GM19240 (cell line): ENCODE measurements at regions not wholly inside any gene's neighbourhood (a gene's known extent, or its start where the extent isn't known, plus 50 kb on each side); places are given as distances from the start of the nearest gene placed in this dataset.
"Not testable (repeated sequence)": the region's sequence is repeated elsewhere in the genome, so short reads cannot be mapped to it uniquely, and the experiment has no call there.

Experiments used
- DNase-seq: peaks from one replicate; pipeline ENCODE4 v3.0.0; 2011; ENCODE audit warnings: low spot score; ENCODE audit not compliant: insufficient read length

DNA sequence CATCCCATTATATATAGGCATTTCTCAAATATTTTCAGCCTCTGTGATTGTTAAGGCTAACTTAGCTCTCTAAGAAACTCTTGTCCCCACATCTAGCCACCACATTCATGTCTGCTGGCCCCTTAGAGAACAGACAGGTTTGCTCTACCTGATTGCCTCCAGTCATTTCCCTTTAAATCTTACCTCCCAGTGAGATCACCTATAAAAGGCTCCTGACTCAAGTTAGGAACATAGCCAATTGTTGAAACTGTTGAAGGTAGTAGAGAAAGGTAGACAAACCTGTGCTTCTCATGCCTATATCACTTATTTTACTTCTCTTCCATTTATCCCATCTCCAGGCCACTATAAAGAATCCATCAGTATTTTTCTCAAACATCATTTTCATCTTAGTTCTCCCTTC is 771.4 kb downstream of the DIAPH3 start:
- no peak for DNase-seq

DNA sequence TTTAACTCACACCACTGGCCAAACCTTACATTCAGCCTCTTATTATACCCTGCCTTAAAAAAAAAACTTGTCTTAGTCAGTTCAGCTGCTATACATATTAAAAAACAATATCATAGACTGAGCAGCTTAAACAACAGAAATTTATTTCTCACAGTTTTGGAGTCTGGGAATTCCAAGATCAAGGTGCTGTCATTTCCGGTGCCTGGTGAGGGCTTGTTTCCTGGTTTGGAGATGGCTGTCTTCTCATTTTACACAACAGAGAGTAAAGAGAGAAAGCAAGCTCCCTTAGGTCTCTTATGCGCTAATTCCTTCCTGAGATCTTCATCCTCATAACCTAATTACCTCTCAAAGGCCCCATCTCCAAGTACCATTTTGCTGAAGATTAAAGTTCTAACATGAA is 769.2 kb downstream of the DIAPH3 start:
- DNase-seq, result no peak

DNA sequence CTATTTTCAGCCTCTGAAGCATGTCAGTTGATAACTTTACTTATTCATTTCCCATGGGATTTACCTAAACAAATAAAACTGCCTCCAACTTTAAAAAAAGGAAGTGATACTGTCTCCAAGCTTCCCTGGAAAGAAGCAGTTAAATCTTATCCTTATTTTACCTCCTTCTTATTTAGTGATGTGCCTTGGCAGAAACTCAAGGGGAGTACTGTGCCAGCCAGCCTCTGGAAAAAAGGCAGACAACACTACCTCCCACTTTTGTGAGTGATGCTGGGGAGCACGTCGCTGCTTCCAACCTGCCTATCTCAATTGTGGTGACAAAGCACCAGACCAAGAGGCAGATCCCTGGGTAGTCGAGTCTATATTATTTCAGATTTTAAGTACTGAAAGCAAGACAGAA is 765.6 kb downstream of the DIAPH3 start:
- no peak for DNase-seq

DNA sequence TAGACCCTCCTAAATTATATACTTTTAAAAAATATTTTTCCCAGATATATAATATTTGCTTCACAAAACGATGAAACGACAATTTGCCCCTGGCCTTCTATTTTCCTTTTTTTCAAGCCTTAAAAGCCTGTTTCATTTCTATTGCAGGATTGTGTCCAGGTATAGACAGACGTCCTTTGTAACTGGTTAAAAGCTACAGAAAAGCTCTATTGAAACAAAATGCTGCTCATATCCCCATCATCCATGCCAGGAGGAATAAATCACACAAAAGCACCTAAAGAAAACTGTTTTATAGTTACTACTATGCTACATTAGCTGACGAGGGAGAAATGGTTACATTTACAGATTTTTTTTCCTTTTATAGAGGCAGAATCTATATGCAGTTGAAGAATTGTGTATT is 765.1 kb downstream of the DIAPH3 start:
- DNase-seq, result no peak

DNA sequence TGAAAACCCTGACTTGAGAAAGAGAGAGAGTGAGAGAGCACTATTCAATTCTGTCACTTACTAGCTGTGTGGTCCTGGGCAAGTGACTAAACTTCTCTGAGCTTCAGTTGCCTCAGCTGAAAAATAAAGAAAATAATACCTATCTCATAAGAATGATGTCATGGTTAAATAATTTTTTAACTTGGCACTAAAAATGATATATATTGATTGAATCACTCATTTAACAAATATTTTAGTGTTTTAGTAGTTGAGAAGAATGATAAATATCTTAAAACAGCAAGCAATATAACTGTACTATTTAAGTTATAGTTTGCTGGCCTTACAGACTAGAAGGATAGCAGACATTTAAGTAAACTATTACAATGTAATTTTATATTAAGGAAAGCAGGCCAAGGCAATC is 764.2 kb downstream of the DIAPH3 start:
- DNase-seq, result no peak

DNA sequence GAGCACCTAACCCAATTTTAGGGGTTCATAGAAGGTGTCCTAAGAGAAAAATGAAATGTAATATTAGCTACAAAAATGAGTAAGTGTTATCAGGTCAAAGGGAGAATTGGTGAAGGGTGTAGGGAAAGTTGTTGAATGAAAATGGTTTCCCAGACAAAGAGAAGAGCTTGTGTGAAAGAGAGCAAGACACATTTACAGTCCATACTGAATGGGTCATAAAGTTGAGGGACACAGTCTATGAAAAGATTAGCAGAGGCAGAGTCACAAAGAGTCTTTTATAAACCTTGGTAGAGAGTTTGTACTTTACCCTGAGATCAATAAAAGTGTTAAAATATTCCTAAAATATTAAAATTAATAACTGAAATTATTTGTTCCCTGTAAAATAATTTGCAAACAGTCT is 759.4 kb downstream of the DIAPH3 start:
- DNase-seq, result no peak

DNA sequence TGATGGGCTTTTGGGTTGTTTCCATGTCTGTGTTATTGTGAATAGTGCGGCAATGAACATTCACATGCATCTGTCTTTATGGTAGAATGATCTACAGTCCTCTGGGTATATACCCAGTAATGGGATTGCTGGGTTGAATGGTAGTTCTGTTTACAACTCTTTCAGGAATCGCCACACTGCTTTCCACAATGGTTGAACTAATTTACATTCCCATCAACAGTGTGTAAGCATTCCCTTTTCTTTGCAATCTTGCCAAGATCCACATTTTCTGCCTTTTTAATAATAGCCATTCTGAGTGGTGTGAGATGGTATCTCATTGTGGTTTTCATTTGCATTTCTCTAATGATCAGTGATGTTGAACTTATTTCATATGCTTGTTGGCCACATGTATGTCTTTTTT is 756.5 kb downstream of the DIAPH3 start:
- DNase-seq, result not testable (repeated sequence)

DNA sequence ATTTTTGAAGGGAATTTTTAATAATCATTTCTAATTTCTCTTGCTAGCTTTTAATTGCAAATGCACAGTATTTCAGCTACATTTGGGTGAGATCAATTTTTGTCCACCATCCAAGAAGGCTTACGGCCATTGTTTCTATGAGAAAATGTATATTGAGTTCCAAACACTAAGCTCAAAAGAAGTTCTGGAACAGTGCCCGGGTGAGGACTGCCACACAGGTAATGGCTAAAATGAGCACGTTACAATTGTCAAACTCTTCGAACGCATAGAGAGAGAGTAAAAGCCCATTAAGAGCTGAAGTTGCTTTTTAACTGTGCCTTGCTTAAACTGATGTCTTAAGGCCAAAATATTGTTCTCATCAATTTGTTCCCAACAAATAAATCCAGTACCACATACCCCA is 755.0 kb downstream of the DIAPH3 start:
- DNase-seq, result no peak

DNA sequence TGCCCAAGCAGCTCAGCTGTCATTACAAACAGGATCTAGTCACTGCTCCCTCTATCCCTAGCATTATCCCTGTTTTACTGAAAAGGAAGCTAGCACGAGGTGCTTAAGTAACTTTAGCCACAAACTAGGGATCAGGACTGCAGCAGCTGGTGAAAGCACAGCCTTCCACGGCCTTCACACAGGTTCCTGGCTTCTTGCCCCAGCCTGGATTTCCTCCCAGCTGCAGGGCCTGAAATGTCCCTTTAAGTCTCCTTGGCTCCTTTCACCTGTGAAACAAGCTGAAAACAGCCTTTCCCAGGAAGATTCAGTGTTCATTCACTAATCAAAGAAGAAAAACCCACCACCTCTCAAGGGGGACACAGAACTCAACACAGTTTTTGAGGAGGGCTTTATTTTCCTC is 754.5 kb downstream of the DIAPH3 start:
- DNase-seq, result no peak

DNA sequence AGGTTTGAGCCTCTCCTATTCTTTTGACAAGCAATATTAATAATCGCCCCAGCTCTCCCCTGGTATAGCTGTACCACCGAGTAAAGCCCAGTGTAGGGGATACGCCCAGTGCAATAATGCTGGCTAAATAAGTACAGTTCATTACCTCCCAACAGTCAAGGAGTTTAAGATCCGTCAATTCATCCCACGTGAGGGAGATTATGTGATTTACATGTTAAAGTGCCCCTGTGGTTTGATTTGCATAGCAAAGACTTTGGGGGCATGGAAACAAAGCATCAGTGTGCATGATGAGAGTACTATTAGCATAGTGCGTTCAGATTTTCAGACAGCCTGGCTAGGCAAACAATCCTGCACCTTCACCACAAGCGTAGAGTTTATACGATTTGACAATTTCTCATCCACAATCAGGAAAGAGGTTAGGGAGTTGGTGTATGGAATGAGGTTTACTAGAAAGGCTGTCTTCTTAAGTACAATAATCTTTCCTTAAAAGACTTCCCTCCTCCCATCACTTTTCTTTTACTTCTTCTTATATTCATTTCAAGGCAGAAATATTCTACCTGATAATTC is 754.0 kb downstream of the DIAPH3 start:
- DNase-seq, result no peak

DNA sequence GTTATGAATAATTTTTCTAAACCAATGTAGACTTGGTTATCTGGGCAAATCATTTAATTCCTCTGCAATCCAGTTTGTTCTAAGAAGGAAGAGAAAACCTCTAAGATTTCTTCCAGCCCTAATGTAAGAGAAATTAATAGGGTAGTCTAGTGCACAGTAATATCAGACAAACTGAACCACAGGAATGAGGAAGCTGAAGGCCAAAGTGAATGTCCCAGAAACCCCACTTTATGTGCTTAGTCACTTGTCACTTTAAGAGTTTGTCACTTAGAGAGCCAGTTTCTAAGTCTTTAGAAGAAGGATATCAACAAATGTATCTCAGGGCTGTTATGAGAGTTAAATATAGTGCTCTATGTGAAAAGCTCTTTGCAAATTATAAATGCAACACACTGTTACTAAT is 750.6 kb downstream of the DIAPH3 start:
- DNase-seq, result no peak

DNA sequence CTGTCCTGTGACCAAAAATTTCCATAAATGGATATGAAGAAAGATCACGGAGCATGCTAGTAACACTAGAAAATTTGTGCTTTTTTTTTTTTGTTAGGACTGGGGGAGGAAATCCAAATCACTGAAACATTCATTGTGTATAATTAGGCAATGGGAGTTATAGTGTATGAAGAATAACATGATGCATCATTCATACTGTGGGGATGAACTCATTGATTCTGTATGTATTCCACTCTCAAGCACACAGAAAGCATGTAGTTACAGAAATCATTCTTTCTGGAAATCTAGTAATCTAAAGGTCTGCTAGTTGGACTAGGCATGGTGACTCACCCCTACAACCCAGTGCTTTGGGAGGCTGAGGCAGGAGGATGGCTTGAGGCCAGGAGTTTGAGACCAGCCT is 749.7 kb downstream of the DIAPH3 start:
- no peak for DNase-seq

DNA sequence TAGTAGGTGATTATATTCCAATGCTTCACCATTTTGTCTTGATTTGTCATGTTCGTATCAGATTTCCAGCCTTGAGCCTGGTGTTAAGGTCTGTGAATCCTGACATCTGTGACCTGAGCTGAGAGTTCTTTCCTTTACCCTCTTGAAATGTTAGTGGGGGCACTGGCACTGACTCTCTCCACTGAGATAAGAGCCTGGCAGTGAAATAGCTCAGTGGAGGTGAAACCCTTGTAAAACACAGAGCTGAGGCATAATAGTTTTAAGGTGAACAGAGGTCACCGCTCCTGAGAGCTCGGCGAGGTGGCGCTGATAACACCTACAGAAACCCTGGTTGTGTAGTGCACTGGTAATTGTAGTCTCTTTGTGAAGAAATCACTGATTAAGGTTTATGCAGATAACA is 748.2 kb downstream of the DIAPH3 start:
- no peak for DNase-seq

DNA sequence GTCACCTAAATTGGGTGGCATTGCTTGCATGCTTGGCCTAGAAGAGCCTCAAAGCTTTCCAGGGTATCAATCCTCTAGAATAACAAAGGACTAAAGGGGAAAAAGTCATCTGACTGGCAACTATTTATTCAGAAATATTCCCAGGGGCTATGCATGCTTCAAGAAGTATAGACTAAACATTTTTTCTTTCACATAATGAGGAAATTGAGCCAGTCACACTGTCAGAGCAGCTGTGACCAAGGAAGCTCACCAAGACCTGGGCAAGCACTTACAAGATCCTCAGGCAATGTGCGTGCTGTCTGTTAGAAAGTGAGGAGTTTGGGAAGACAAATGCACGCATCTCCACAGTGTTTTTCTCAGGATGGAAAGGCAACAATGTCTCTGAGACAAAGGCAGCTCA is 747.2 kb downstream of the DIAPH3 start:
- DNase-seq, result no peak

DNA sequence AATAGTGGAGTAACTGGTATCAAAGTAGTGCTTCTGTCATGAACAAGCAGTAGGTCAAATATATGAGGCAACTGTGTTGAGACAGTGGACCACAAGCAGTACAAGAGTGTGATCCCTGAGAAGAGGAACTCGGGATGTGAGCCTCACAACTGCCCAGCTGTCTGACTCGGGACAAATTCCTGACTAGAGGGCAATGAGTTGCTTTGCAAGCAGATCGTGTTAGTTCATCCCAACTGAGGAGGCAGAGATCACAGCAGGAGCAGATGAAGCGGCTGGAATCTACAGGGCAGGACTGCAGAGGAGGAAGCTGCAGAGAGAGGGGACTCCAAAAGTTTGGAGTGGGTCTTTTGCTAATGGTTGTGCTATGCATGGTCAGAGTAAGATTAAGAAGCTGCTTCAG is 741.1 kb downstream of the DIAPH3 start:
- no peak for DNase-seq

DNA sequence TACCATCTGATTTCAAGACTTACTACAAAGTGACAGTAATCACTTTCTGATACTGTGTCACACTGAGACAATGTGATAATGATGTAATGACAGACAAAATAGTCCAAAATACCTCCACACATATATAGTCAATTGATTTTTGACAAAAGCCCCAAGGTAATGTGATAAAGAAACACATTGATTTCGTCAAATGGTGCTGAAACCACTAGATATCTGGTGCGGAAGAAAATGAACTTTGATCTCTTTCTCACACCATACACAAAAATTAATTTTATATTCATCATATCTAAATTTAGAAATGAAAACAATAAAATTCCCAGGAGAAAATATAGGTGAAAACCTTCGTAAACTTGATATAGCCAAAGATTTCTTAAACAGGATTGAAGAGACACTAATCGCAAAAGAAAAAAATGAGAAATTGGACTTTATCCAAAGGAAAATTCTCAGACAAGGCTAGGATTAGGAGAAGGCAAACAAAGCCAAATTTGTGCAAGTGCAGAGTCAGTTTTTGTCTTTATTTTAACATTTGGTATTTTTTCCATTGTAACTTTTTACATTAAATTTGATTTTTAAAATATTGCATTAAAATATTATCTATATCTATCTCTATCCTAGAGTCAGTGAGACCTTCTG is 739.9 kb downstream of the DIAPH3 start:
- no peak for DNase-seq

DNA sequence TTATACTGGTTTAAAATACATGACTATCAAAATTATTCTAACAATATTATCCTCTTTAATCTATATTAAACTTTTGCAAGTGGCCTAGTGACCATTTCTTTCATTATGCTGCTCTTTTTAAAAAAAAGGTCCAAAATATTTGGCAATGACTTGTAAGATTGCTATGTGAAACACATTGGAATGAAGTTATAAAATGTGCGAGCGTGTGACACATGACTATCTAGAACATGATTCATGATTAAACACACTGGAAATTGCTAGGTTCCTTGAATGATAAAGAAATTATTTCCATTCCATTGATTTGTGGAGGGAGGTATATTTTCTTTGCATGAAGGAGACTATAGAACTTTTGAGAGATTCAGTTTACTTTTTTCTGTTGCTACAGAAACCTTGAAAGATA is 739.1 kb downstream of the DIAPH3 start:
- no peak for DNase-seq

DNA sequence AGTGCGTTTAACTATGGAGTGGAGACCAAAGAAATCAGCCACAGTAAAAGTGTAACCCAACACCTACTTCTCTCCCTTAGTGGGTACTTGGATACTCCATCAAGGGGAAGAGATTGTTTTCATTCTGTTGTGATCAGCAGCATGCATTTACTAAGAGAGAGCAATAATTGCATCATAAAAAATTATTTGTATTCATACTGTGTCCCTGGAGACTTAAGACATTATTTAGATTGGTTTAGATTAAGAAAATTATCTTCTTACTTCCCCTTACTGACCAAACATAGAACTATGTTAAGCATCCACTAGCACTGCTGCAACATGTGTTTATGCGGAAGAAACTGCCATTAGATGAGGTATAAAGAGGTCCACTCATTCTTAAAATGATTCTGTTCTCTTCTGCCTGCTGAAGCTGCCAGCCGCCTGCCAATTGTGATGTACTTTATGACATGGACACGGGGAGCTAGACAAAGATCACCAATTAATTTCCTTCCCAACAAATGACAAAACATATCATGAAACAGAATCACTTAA is 738.5 kb downstream of the DIAPH3 start:
- no peak for DNase-seq

DNA sequence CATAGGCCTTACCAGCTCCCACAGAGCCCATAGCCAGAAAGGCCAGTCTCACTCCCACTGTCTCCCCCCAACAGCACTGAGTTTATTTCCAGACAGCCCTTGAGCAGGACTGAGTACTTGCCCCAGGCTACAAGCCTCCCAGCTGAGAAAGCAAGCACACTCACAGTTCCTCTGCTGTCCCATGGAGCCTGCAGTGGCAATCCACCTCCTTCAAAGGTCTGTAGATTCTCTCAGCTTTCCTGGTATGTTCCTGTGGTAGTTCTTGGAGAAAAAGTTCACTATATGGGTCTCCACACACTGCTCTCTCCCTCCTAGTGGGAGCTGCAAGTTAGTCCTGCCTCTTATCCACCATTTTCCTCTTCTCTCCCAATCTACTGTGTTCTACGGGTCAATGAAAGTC is 728.7 kb downstream of the DIAPH3 start:
- DNase-seq, result no peak

DNA sequence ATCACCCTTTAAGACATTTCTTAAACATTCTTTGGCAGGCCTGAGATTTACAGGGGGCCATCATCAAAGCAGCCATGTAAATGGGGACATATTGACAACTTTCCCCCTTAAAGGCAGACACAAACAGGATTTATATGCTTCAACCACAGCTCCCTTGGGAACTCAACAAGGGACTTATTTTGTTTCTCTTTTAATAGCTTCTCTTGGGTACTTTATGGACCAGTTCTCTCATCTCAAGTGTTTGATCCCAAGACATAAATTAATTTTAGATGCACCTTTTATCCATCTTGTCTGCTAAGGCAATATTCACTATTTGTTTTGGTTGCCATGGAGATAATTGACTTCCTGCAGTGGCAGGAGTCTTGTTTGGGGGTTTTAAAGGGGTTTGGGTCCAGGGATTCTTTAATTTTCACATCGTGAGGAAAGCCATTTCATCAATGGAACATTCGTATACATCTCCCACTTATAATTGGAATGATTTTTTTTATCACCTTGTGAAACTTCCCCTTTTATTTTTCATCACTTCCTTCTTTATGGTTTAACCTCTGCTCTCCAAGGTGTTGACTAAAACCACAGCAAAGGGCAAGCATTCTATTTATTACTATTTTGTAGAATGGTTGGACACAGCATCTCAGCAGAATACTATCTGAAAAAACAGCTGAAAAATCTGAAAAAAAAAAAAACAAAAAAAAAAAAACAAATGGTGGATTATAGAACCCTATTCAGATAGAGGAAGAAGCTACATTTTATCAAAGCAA is 726.0 kb downstream of the DIAPH3 start:
- no peak for DNase-seq

DNA sequence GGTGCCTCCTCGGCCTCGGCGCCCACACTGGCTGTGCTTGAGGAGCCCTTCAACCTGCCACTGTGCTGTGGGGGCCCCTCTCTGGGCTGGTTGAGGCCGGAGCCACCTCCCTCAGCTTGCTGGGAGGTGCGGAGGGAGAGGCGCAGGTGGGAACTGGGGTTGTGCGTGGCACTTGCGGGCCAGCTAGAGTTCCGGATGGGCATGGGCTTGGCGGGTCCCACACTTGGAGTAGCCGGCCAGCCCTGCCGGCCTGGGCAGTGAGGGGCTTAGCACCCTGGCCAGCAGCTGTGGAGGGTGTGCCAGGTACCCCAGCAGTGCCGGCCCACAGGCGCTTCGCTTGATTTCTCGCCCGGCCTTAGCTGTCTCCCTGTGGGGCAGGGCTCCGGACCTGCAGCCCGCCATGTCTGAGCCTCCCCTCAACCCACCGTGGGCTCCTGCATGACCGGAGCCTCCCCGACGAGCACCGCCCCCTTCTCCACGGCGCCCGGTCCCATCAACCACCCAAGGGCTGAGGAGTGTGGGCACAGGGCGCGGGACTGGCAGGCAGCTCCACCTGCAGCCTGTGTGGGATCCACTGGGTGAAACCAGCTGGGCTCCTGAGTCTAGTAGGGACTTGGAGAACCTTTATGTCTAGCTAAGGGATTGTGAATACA is 723.8 kb downstream of the DIAPH3 start:
- no peak for DNase-seq

DNA sequence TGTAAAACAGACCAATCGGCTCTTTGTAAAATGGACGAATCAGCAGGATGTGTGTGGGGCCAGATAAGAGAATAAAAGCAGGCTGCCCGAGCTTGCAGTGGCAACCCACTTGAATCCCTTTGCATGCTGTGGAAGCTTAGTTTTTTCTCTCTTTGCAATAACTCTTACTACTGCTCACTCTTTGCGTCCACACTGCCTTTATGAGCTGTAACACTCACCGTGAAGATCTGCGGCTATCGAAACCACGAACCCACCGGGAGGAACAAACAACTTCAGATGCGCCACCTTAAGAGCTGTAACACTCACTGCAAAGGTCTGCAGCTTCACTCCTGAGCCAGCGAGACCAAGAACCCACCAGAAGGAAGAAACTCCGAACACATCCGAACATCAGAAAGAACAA is 722.7 kb downstream of the DIAPH3 start:
- not testable (repeated sequence) for DNase-seq
